CD4-positive, alpha-beta T cell treated with Interferon gamma for 1 hour (primary cell): ENCODE measurements at regions not wholly inside any gene's neighbourhood (a gene's known extent, or its start where the extent isn't known, plus 50 kb on each side); places are given as distances from the start of the nearest gene placed in this dataset.
"Not testable (repeated sequence)": the region's sequence is repeated elsewhere in the genome, so short reads cannot be mapped to it uniquely, and the experiment has no call there.

Source experiments
- DNase-seq: peaks from one replicate; pipeline ENCODE4 v3.0.0-alpha.2; 2020

GRCh38 chr1:88609051-88609450 is 75.0 kb upstream of the PKN2 start:
- no peak for DNase-seq

GRCh38 chr1:88610687-88611086 is 73.4 kb upstream of the PKN2 start:
- no peak for DNase-seq

- no peak for DNase-seq
Measured at GRCh38 chr1:88612292-88612691, 71.8 kb upstream of the PKN2 start.

- DNase-seq = no peak
Measured at GRCh38 chr1:88612773-88613172, 71.3 kb upstream of the PKN2 start.

GRCh38 chr1:88618331-88618730 is 65.7 kb upstream of the PKN2 start:
- no peak for DNase-seq

GRCh38 chr1:88623101-88623500 is 61.0 kb upstream of the PKN2 start:
- DNase-seq = not testable (repeated sequence)
